ENCODE measurements at regions not wholly inside any gene's neighbourhood (a gene's known extent, or its start where the extent isn't known, plus 50 kb on each side); places are given as distances from the start of the nearest gene placed in this dataset.

DNA sequence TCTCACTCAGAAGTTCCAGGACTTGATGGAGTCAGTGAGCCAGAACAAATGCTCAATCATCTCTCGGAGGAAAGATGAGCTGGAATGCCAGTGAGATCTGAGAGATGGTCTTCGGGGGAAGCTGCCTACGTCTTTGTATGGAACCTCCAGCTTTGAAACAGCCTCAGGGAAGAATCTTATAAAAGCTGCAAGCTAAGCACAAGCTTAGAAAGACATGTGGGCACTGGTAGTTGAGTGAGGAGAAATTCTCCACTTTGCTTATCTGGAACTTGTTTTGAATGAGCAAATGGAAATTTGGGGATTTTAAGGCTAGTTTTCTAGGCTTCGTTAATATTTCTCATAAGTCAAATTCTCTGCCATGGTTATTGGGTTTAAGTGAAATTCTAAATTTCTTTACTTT lies 594.4 kb downstream of the QKI start:
- no peak for DNase-seq (ENCODE audit: low read depth in 2 of 2, low spot score in 1 of 2)

GRCh38 chr6:164007881-164008280 lies 593.4 kb downstream of the QKI start:
- no peak for DNase-seq (ENCODE audit: low read depth in 2 of 2, low spot score in 1 of 2)

GRCh38 chr6:164006459-164006858 lies 591.9 kb downstream of the QKI start:
- DNase-seq (ENCODE audit: low read depth in 2 of 2, low spot score in 1 of 2) = no peak

- no peak for DNase-seq (ENCODE audit: low read depth in 2 of 2, low spot score in 1 of 2)
These were observed 590.6 kb downstream of the QKI start for GRCh38 chr6:164005004-164005711.

DNA sequence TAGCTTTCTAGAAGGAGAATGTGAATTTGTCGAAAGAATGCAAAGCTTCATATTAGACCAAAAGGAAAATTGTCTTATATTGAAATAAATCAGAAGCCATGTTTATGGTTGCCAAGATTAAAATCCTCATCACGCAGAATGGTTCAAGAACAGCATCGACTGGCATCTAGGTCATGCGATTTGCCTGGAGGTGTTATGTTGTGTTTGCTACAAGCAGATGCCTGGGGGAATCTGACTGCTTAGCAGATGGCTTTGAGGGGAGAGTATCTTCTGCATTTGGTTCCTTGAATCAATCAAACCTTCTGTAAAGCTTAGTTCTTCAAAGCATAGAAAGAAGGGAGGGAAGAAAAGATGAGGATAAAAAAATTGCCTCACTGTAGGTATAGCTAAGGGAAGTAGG lies 585.8 kb downstream of the QKI start:
- no peak for DNase-seq (ENCODE audit: low read depth in 2 of 2, low spot score in 1 of 2)

DNA sequence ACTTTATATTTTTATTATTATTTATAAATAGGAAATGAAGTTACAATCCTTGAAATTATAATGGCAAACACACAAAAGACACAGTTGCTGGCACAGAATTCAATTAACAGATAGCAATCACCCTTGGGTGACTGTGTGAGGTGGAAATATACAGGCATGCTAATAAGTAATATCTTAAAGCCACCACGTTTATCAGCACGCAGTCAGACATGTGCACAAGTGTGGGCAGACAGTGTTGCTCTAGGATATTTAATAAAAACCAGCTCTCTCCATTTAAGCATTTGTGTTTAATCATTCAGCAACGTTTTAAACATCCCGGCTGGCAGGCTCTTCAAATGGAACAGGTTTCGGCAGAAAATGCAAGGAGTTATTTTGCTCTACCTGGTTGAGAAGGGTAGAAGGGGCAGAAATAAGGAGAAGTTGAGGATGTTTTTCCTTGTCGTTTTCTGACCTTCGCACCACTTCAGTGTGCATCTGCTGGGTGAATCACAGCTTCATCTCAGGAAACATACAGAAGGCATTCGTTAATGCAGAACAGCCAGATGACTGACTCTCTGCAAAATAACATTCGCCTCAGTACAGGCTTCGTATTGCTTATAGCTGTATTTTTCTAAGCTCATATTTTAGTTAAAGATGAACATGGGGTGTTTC lies 585.1 kb downstream of the QKI start:
- DNase-seq (ENCODE audit: low read depth in 2 of 2, low spot score in 1 of 2) = no peak

GRCh38 chr6:163998496-163998895 lies 584.0 kb downstream of the QKI start:
- no peak for DNase-seq (ENCODE audit: low read depth in 2 of 2, low spot score in 1 of 2)

DNA sequence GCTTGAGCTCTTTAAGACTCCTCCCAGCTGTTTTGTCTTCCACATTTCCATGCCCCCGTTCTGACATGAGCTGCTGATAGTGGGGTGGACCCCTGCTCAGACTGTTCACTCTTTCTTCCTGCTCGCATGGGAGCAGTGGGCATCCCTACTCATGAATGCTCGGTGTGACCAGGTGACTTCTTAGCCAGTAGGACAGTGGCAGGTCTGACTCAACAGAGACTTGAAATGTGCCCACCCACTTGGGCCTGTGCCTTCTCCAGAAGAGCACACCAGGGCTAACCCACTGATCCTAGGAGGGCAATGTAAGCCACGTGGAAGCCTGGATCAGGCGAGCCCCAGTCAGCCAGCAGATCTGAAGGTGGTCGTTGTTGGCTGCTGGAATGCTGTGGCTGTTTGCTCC lies 582.0 kb downstream of the QKI start:
- no peak for DNase-seq (ENCODE audit: low read depth in 2 of 2, low spot score in 1 of 2)

DNA sequence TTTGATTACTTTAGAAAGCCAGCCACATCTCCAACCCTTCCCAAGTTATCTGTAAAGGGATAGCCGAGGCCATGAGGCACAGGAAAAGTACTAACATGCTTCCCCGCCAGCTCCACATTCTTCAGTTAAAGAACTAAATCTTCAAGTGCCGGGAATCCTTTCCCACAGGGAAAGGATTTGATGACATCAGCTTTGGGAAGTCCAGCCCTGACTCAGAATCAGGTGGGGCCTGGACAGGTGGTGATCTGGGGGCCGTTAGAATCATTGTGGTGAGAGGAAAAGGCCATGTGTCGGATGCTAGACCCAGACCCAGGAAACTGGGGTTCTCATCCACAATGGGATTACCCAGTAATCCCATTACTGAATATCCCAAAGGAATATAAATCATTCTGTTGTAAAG lies 580.0 kb downstream of the QKI start:
- no peak for DNase-seq (ENCODE audit: low read depth in 2 of 2, low spot score in 1 of 2)

GRCh38 chr6:163992701-163993100 lies 578.2 kb downstream of the QKI start:
- no peak for DNase-seq (ENCODE audit: low read depth in 2 of 2, low spot score in 1 of 2)

DNA sequence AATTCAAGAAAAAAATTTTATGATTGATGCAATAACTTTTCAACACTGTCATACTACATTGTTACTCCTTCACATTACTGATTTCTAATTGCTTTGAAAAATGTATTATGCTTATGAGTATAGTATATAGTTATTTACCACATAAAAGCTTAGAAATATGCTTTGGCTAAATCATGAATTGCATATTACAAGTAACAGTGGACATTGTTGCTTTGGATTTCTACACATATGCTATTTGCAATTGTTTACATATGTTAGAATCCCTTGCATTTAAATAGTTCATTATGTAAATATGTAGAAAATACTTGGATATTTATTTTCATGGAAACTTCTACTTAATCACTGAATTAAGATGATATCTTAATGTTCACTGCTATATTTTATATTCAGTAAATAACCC lies 577.5 kb downstream of the QKI start:
- DNase-seq (ENCODE audit: low read depth in 2 of 2, low spot score in 1 of 2) = no peak

GRCh38 chr6:163991321-163991720 lies 576.8 kb downstream of the QKI start:
- DNase-seq (ENCODE audit: low read depth in 2 of 2, low spot score in 1 of 2) = no peak

- DNase-seq (ENCODE audit: low read depth in 2 of 2, low spot score in 1 of 2) = no peak
These were observed 571.8 kb downstream of the QKI start for GRCh38 chr6:163986313-163986712.

DNA sequence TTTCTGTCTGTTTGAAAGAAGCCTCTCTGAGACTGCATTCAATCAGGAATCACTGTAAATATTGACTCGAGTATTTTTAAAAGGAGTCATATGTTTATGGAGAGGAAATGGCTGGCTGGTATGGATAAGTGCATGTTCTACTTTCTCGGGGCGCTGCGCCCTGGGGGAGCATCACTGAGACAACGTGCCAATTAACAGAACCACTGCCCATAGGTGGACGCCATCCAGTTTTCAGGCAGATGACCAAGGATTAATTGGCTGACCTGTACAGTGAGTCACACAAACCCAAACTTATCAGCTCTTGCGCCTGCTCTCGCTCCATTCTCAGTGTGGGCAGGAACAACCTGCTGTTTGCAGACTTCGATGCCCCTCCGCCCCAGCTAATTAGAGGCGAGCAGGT lies 571.2 kb downstream of the QKI start:
- DNase-seq (ENCODE audit: low read depth in 2 of 2, low spot score in 1 of 2) = no peak

DNA sequence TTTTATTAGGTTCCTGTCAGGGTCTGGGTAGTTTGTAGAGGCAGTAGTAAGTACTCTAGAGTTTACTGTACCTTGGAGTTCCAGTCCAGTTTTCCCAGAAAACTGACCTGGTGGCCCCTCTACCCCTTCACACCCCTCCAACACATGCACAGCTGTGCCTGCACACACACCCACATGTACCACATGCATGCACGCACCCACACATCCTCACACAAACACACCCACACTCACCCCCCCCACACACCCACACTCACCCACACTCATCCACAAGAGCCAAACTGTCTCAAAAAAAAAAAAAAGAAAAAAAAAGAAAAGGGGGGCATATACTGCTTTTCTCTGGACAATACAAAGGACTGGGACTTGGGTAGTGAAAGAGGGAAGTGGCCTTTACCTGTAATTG lies 570.5 kb downstream of the QKI start:
- no peak for DNase-seq (ENCODE audit: low read depth in 2 of 2, low spot score in 1 of 2)

DNA sequence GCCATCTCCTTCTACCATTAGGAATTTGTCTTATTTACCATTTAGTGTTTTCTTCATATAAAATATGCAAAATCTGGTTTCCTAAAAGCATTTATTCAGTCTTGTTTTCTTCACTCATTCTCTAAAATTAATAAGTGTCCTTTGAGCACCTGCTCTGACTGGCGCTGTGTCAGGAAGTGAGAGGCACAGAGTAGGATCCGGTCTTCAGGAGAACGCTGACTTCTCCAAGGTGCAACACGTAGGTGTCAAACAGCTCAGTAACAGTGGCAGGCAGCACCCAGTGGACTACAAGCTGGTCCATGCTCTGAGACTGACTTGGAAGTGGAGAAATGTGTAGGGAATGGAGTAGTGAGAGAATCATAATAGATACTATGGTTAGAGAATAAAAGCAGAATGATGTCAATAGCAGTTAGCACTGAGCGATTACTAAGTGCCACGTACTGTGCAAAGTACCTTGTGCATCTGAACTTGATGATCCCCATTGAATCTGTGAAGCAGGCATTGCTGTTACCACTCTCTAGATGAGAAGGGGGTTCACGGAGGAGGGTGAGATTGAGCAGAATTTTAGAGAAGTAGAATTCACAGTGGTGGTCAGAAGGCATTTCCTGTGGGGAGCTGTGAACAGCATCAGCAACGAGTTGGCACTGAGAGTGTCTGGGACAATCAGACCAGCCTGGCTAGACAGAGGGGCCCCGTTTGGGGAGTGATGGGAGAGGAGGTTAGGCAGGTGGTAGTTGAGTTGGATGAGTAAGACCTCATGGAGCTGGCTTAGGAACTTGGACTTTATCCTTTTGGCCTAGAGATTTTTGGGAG lies 569.8 kb downstream of the QKI start:
- no peak for DNase-seq (ENCODE audit: low read depth in 2 of 2, low spot score in 1 of 2)

GRCh38 chr6:163983679-163984078 lies 569.2 kb downstream of the QKI start:
- DNase-seq (ENCODE audit: low read depth in 2 of 2, low spot score in 1 of 2) = no peak

DNA sequence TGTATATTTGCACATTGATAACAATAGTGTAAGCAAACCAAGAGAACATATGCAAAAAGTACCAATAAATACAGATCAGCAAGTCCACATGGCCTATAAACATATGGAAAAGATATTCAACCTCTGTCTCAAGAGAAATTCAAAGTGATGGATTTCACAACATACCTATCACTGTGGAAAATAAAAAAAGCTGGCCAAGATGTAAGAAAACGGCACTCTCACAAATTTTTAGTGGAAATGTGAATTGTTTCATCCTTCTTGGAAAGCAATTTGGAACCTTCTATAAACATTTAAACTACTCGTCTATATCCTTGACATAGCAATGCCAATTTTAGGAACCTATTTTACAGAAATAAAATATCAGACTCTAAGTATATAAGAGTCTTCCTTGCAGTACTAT lies 559.8 kb downstream of the QKI start:
- DNase-seq (ENCODE audit: low read depth in 2 of 2, low spot score in 1 of 2) = no peak

DNA sequence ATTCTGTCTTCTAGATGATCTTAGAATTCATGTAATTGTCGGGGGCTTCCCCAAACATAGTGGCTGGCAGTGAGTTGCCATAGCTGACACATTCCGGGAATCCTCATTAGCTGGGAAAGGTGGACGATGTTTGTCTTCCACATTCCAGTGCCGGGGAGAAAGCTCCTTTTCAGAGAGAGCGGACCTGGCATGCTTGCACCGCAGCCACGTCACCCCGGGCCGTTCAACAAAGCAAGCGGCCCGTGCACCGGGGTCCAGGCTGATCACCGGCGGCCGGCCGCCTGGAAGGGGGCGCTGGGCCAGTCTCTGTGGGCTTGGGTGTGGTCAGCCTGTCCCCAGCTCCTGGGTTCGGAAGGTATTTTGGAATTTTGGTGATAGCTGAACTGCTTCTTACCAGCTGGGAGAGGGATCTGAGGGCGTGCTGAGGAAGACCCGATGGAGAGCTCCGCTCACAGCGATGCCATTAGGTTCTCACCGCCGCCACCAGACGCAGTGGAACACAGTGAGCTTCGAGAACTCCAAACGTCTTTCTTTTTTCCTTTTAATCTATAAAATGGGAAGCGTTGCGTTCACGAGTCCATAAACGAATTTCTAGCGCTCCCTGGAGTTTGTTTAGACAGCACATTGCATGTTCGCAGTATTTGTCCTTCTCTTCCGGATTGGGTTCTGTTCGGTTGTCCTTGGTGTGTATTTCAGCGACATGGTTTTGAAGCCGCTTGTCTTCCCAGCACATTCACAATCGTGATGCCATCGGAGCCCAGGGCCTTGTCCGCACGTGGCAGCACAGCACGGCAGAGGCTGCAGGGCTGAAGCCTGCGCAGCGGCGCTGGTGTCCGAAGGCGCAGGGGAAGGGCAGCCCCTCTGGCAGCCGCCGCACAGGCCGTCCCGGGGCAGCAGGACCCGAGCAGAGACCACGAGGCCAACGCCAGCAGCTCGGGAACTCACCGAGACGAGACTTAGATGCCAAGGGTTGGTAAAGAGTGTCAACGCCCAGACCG lies 557.6 kb downstream of the QKI start:
- DNase-seq (ENCODE audit: low read depth in 2 of 2, low spot score in 1 of 2) = no peak

- DNase-seq (ENCODE audit: low read depth in 2 of 2, low spot score in 1 of 2) = no peak
These were observed 556.5 kb downstream of the QKI start for GRCh38 chr6:163970846-163971564.

Measured in stimulated activated CD8-positive, alpha-beta memory T cell treated with anti-CD3 and anti-CD28 coated beads, Interleukin-4, amount 100 ng/mL, for 1 hour (primary cell).